ENCODE measurements at regions not wholly inside any gene's neighbourhood (a gene's known extent, or its start where the extent isn't known, plus 50 kb on each side); places are given as distances from the start of the nearest gene placed in this dataset.

GRCh38 chr2:195442458-195443175, 214.4 kb upstream of the SLC39A10 start:
- Histone ChIP-seq H3K4me1 (replicated peaks in 1 of 4; ENCODE audit: control insufficient read depth in 3 of 4, insufficient read depth in 4 of 4, low read length in 3 of 4) (no peaks in the 10 kb centered on the region), H2AK5ac (ENCODE audit: low read depth, low read length) (no peak overlapping the region), H4K5ac (ENCODE audit: insufficient read length, low read depth, low read length) (no peak overlapping the region), H2BK120ac (replicated peaks; ENCODE audit: low read depth, low read length) (no peak overlapping the region), H3K4ac (replicated peaks; ENCODE audit: insufficient read length, low read depth, low read length) (no peak overlapping the region), H2BK20ac (ENCODE audit: low read length) (no peak overlapping the region), H2AFZ (ENCODE audit: low read length) (no peak overlapping the region), H3K56ac (replicated peaks; ENCODE audit: insufficient read length, low read depth, low read length) (no peak overlapping the region), H3K27ac (ENCODE audit: low read depth, low read length) (no peak overlapping the region), H2BK5ac (ENCODE audit: low read depth, low read length) (no peak overlapping the region), H3K79me1 (ENCODE audit: low read depth, low read length) (no peaks in the 10 kb centered on the region), H2BK15ac (ENCODE audit: low read length) (no peak overlapping the region), H3K4me2 (ENCODE audit: insufficient read depth in 1 of 2, low read depth in 2 of 2, low read length in 2 of 2) (no peak overlapping the region), H3K9ac (replicated peaks in 1 of 4; ENCODE audit: extremely low read depth in 1 of 4, low read depth in 3 of 4, low read length in 3 of 4) (no peak overlapping the region), H4K8ac (ENCODE audit: extremely low read depth, insufficient read depth, low read length) (no peak overlapping the region), H3K36me3 (ENCODE audit: control insufficient read depth in 2 of 4, insufficient read depth in 4 of 4, low read length in 3 of 4) (no peaks in the 10 kb centered on the region), H3K4me3 (ENCODE audit: extremely low read depth in 1 of 4, insufficient read depth in 2 of 4, low read depth in 3 of 4, low read length in 4 of 4) (no peak overlapping the region), H3K79me2 (ENCODE audit: control insufficient read depth in 1 of 2, insufficient read depth in 2 of 2, low read length in 2 of 2) (no peaks in the 10 kb centered on the region), H3K27me3 (replicated peaks in 1 of 4; ENCODE audit: control insufficient read depth in 3 of 4, extremely low read depth in 1 of 4, insufficient read depth in 3 of 4, low read length in 3 of 4) (no peaks in the 10 kb centered on the region), H4K91ac (replicated peaks; ENCODE audit: insufficient read length, low read length) (no peak overlapping the region), H4K20me1 (replicated peaks in 1 of 2; ENCODE audit: control insufficient read depth in 1 of 2, insufficient read depth in 2 of 2, low read length in 2 of 2) (no peaks in the 10 kb centered on the region), H2BK12ac (ENCODE audit: low read depth, low read length) (no peak overlapping the region), H3K18ac (ENCODE audit: extremely low read depth, low read length) (no peak overlapping the region), H3K9me3 (ENCODE audit: insufficient read depth in 2 of 2, low read depth in 1 of 2, low read length in 1 of 2) (no peaks in the 10 kb centered on the region), H3K23me2 (ENCODE audit: low read depth, low read length) (no peaks in the 10 kb centered on the region), H3K23ac (ENCODE audit: insufficient read length) (no peak overlapping the region), H3K14ac (ENCODE audit: insufficient read length) (no peak overlapping the region)
- FAIRE-seq (no peak), DNase-seq (ENCODE audit: low read depth in 1 of 2, low spot score in 2 of 2) (no peak)
- CTCF ChIA-PET (ENCODE audit: partially characterized antibody) = interaction anchor here (1.9 kb wide), 1 partner anchor 9 kb away, joined by 6 read pairs; no protein-coding TSS in a partner anchor
- TF ChIP-seq MAFK (IDR thresholded peaks at IDR 0.05; ENCODE audit: low read depth, low read length) (no peak), EP300 (IDR thresholded peaks at IDR 0.05; ENCODE audit: borderline replicate concordance in 1 of 2, low read depth in 2 of 2, low read length in 2 of 2) (no peak), JUND (IDR thresholded peaks at IDR 0.05; ENCODE audit: low read length) (no peak), BCL11A (IDR thresholded peaks at IDR 0.05; ENCODE audit: low read depth in 2 of 2, low read length in 2 of 2) (no peak)
- POLR2A ChIA-PET (ENCODE audit: partially characterized antibody) = interaction anchor here (1.2 kb wide), 1 partner anchor 11 kb away, joined by 3 read pairs; no protein-coding TSS in a partner anchor
- 82% methylated on average over 3 of the region's 3 CpGs; no CpG with 5 or more reads in 1 of the 2 experiments for WGBS, 2 experiments (ENCODE audit: extremely low coverage in 1 of 2, insufficient coverage in 1 of 2, insufficient read length in 1 of 2, insufficient replicate concordance in 2 of 2, low coverage in 1 of 2, low lambda C conversion rate in 2 of 2, missing lambda C conversion rate in 1 of 2)
